HG02840 (cell line): ENCODE measurements at regions not wholly inside any gene's neighbourhood (a gene's known extent, or its start where the extent isn't known, plus 50 kb on each side); places are given as distances from the start of the nearest gene placed in this dataset.

ENCODE experiments used
- ATAC-seq: cut with Tn5 transposase; IDR thresholded peaks from one replicate; pipeline ENCODE4 v1.9.1; 2021; ENCODE audit warnings: mild to moderate bottlenecking, moderate library complexity, moderate number of reproducible peaks; ENCODE audit not compliant: unreplicated experiment, low FRiP score

DNA sequence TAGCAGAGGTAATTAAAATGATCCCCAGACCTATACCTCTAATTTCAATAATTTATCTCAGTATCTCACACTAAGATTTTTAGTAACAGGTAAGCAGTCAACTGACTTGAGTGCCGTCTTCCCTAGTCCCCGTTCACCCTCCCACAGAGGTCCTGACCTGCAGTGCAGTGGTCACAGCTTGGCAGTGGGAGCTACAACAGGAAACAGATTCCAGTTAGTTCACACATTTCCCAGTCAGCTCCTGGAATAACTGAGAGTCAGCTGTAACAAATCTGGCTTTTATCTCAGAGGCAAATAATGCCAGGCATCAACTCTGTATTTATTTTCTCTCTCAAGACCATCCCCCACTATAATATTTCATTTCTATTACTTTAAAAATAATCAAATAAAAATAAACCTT is 308.2 kb downstream of the ATP23 start:
- ATAC-seq = no peak

DNA sequence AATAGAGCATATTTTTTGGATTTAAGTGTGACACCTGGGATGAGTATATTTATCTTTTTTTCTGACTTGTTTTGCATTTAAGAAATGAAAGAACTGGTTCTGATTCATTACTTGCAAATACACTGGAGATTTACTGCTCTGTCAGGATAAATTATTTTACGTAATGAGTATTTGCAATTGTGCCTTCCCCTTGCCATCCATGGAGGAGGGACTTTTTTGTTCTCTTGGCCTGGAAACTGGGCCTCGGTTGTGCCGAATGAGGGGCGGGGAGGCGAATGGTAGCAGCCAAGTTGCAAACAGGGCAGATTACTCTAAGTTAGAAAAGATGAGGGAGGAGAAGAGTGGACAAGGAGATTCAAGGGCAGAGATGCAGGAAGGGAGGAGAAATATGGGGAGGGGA is 308.7 kb downstream of the ATP23 start:
- no peak for ATAC-seq

DNA sequence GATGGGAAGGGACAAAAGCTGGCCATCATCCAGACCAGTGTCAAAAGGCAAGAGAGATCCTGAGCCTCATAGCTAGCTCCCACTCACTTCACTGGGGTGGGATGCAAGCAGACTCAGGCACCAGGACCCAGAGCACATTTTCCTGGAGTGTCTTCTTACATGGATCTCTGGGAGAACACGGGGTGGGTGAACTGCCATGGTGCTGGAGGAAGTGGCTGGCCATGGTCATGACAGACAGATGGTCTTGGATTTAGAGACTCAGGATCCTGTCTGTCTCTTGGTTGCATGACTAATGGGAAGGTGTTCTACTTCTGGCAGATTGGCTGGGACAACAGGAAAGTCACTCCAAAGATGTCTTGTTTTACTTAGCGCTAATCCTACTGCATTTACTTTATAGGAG is 311.5 kb downstream of the ATP23 start:
- no peak for ATAC-seq

DNA sequence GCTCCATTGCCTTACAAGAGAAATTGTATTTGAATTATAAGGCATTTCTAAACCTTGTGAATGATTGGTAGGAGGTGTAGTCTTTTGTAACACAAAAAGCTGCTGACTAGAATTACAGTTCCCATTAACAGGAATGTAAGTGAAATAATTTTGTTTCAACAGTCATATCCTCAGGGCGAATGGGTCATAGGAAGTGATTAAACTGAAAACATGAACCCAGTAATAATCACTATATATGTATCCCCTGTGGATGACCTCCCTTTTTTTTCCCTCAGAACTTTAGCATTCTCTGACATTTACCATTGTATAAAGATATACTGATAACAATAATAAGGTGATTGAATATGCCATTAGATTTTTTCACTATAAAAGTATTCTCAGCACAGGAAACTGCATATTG is 312.3 kb downstream of the ATP23 start:
- ATAC-seq = no peak

DNA sequence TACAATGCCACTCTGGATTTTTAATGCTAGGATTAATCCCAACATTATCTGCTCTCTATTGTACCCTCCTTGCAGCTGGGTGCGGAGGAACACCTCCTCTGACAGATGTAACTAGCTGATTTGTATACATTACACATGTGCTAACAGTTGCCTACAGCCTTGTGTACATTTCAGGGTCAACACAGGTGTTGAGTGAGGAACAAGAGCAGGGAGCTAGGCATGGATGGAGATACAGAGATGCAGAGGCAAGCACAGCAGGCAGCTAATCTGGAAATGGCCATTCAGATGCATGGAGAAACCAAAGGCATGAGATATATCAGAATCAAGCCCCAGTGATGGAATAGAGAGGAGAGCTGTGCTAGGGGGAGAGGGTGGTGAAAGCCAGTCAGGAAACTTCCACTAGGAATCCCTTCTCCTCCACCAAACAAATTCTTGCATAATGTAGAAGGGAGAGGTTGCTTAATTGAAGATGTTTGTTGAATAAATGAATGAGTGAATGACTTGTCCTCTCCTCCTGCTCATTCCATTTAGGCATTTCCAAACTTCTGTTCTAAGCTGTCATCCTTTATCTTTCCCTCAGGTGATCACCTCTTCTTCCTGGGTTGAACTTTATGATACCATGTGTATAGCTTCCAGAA is 313.2 kb downstream of the ATP23 start:
- ATAC-seq = no peak

DNA sequence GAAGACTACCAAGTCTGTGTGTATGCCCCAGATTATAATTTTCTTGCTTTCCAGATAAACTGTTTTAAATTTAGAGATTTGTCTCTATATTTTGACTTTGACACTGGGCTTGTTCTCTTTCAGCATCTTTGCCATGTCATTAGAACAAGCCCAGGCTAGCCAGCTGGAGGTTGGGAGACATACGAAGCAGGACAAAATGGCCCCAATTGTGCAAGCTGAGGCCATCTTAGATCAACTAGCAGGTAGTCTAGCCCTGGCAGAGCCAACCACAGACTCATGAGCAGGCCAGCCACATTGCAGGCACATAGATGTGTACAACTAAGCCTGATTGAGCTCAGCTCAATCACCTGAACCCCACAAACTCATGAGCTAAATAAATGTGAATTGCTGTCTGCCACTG is 321.4 kb downstream of the ATP23 start:
- ATAC-seq = no peak

DNA sequence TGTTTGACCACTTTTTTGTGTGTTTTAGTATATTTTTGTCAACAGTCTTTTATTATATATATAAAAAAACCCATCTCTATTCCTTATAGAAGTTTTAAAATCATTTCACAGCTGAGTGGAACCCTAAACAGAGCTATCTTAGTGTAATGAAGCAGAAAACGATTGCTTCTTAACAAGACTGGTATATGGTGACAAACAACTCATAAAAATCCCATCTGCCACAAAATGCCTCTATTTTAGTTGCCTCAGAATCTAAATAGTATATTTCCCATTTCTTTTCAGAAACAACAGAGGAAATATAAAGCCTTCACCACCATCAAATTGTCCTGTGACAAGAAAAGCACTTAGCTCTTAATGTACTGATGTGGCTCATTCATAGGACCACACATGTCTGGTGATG is 322.4 kb downstream of the ATP23 start:
- ATAC-seq = no peak

DNA sequence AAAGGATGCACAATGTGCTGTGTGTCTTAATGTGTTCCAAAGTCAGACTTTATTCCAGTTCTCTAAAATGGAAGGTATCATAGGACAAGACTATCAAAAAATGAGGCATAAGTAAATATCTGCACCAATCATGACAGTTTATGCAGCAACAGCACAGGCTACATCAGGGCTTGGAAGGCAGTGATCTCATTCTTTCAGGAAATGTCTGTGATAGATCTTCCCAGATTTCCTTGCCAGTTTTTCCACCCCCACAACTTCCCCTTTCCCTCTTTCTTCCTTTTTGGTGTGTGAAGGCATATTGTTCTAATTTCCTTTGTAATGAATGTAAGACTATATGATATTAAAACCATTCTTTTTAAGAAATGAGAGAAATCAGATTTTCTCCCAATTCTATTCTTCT is 326.7 kb downstream of the ATP23 start:
- ATAC-seq = no peak

DNA sequence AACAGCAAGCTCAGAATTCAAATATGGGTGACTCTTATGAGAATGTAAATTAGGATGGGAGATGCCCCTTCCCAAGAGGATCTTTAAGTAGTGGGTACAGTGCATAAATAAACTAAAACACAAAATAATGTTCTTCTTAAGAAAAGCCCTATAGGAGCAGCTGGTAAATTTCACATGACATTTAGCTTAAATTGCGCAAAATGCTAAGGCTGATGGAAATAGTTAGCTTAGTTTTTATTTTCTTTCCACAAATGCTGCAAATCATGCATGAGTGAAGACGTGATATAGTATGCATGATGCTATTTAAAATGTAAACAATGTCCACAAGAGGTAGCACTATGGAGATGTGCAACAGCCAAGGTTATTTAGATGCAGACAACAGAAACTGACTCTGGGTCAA is 328.1 kb downstream of the ATP23 start:
- no peak for ATAC-seq

DNA sequence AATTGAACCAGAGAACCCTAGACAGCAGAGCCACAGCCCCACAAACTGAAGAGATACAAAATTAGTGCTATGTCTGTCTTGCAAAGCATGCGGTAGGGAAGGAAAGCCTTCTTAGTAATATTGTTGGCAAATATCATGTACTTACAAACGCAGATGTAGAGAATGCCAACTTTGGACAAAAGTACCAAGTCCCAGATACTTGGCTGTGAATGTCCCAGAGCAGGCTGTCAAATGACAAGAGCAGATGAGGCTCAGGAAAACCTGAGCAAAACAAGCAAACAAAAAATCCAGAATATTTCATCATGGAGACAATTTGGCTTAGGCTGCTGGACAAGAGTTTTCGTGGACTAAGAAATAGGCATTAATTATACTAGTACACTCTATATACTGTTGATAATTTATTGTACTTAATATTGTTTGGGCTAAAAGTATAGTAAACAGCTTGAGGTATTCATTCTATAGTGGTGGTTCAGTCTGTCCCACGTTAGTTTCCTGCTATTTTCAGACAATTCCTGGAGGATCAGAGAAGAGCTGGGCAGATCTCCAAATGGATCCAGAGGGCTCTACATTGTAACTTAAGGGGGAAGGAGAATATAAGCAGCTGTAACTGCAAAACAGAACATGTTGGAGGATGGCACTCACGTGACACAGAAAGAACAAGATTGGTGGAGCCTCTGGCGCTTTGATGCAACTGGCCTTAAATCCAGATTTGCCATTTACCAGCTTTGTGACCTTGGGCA is 329.8 kb downstream of the ATP23 start:
- ATAC-seq = no peak

DNA sequence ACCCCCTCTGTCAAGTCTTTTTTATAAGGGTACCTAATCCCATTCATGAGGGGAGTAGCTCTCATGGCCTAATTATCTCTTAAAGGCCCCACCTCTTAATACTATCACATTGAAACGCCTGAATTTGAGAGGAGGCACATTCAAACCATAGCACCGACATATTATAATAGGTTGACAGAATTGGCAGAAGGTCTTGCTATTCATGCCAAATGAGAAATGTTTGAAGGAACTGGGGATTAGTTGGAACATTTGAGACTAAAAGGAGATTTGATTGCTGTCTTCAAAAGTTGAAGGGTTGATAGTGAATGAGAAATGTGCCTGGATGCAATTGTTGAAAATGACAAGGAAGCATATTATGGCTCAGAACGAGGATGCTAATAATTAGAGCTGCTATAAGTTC is 331.1 kb downstream of the ATP23 start:
- no peak for ATAC-seq

DNA sequence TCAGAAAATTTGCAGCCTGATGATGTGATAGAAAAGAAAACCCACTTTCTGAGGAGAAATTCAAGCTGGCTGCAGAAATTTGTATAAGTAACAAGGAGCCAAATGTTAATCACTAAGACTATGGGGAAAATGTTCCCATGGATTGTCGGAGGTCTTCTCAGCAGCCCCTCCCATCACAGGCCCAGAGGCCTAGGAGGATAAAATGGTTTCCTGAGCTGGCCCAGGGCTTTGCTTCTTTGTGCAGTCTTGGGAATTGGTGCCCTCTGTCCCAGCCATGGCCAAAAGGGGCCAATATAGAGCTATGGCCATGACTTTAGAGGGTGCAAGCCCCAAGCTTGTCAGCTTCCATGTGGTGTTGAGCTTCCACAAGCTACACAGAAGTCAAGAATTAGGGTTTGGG is 335.9 kb downstream of the ATP23 start:
- no peak for ATAC-seq

DNA sequence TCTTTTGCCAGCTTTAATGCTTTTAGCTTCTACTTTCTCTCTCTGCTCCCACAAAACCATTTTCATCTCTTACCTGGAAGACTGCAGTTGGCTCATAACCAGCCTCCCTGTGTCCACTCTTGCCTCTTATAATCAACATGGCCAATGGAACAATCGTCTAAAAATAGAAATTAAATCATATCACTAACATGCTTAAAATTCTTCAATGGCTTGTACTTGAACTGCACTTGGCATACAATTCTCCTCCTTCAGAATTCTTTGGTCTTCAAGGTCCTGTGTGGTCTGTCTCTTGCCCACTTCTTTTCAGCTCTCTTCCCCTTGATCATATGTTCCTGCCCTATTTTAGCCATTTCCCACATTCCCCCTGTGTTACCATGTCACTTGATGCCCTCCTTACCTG is 342.2 kb downstream of the ATP23 start:
- no peak for ATAC-seq

DNA sequence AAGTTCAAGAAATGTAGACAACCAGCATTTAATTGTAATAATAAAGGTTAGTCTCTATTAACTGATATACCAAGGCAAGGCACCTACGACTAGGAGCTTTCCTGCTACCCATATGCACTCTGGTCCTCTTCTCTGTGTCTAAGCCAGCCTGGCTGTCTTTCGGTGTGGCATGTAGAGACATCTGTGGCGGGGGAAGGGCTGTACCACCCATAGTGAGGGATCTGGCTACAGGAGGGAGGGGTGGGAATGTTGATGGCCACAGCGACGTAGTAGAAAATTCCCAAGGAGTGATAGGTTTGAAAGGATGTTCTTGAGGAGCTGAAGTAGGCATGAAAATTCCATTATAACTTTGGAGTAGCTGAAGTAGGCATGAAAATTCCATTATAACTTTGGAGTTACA is 344.2 kb downstream of the ATP23 start:
- ATAC-seq = no peak

DNA sequence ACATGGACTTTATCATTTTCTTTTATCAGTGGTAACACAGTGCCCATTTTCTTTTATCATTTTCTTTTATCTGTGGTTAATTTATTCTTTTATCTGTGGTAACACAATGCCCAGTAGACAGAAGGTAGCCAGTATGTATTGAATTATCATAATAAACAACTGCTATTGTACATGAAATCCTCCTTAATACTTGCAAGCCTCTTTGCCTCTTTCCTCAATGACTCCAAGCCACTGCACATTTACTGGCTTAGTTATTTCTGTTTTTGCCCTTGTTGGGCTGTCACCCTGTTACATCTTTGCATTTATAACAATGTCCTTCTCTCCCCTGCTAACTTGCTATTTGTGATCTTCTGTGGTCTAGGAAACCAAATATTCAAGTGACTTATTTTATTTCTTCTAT is 345.0 kb downstream of the ATP23 start:
- ATAC-seq = no peak

DNA sequence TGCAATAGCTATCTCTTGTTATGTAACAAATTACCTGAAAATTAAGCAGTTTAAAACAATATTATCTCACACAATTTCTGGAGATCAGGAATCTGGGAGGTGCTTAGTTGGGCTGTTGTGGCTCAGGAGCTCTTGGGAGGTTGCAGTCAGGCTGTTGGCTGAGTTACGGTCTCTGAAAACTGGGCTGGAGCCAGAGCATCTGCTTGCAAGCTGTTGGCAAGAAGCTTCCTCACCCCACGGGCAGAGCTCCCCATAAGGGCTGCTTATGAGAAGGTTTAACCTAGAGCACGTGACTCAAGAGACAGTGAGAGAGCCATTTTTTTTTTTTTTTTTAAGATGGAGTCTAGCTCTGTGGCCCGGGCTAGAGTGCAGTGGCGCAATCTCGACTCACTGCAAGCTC is 346.8 kb downstream of the ATP23 start:
- ATAC-seq = no peak

DNA sequence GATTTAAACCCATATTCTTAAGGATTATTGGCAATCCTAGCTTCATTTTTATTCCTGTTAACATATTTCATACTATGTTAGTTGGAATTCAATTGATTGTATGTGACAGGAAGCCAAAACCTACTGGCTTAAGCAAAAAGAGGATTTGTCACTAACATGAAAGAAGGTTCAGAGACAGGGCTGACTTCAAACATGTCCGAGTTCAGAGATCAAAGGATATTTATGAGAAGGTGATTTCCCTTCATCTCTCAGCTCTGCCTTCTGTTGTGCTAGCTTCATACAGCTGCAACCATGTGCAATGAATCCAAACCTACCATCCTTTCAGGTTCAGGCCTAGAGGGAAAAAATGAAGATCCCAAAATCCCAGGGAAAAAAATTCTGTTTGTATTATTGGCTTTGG is 349.7 kb downstream of the ATP23 start:
- no peak for ATAC-seq

DNA sequence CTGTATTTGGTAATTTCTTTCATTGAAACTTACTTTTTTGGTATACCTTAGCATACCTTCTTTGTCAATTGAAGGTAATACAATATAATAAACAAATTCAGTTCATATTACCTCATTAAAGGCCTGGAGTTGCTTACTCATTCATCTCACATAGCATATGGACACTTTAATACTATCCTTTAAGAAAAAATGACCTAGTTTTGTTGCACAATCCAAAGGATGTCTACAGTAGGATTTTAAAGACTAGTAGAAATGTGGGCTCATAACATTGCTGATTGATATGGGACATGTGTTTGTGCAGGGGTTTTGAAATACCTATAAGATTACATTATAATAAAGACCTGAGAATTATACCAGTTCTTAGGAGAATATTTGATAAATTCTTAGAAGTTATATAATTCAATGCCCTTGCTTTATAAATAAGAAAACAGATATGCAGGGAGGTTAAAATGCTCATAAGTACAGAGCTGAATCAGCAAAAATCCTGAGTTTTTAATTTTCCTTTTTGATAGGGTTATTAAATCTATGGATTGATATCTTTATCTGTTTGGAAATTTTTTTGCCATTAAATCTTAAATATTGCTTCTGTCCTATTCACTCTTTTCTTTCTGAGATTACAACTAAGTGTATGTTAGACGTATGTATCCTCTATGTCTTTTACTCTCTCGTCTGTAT is 352.1 kb downstream of the ATP23 start:
- no peak for ATAC-seq

DNA sequence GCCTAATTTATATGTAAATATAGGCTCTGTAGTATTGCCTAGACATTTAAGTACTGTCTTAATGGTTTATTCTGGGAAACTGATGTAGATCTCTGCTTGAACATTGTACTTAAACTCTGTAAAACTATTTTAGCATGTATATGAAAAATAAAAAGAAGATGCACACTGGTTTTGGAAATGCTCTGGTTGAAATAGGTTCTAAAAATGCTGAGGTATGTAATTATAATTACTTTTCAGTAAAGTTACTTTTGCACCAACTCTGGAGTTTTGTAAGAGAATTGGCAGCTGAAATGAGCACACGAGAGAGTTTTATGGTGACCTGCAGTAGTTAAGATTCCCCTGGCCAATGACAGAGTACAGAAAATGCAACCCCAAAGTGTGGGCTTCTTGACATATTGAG is 353.9 kb downstream of the ATP23 start:
- ATAC-seq = no peak

DNA sequence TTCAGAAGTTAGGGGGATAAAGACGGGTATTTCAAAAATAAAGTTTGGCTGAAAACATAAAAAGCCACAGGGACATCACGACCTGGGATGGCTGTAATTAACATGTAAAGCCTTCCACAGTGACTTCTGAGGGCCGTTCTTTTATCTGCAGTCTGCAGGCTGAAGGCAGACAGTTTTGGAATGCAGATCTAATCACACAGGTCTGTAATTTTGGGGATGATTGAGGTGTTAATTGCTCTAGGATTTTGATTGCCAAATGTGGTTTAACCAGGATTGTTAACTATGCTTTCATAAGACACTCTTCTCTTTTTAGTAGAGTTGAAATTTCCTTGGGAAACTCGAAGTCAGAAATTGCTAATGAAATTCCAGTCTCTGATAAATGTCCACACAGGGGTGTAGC is 355.5 kb downstream of the ATP23 start:
- ATAC-seq = no peak

DNA sequence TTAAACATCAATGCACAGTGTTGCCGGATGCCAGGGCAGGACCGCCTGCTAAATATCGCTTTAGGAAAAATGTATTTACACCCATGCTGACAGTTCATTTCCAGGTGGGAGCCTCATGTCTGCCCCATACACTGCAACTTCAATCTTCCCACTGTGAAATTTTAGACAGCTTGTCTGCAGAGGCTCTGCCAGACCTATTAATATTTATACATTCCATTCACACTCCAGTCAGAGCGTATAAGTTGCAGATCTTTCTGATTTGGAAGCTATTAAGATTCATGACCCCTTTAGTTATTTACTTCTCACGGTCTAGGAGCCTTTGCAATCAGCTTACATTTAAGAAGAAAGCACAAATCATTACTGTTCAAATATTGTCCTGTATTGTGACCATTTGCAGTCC is 357.4 kb downstream of the ATP23 start:
- no peak for ATAC-seq

DNA sequence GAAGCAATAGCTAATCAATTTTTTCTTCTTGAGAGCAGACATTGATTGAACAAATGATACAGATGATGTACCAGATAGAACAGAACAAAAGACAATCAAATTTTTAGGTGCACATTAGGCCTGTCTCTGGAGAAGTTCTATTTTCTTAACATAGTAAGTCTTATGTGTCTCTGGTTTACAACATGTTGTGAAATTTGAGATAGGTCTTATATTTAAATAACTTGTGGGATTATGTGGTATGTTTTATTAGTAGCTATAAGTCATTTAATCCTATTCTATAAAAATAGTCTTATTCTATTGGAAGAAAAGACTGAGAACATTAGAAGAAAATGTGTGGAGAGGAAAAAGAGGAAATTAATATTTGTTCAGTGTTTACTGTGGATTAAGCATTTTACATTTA is 358.0 kb downstream of the ATP23 start:
- no peak for ATAC-seq
